HG02852 (cell line): ENCODE measurements at regions not wholly inside any gene's neighbourhood (a gene's known extent, or its start where the extent isn't known, plus 50 kb on each side); places are given as distances from the start of the nearest gene placed in this dataset.

Experiments
- ATAC-seq: cut with Tn5 transposase; IDR thresholded peaks from one replicate; pipeline ENCODE4 v1.9.1; 2021; ENCODE audit warnings: mild to moderate bottlenecking, moderate library complexity; ENCODE audit not compliant: unreplicated experiment

DNA sequence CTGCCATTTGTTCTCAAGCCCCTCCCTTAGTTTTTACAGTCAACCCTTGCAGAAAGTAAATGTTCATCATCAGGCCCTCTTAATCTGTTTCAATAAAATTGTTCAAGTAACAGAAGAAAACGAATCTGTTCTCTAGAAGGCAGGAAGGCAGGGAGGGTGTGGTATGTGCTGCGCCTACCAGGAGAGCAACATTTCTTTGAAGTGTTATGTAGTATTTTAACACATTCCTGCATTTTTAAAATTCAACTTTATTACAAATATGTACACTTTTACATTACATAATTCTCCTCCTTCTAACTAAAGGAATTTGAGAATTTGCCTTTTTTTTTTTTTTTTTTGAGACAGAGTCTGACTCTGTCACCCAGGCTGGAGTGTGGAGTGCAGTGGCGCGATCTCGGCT lies 657.8 kb downstream of the MCTP2 start:
- ATAC-seq = no peak

GRCh38 chr15:94893091-94893490 lies 661.7 kb downstream of the MCTP2 start:
- no peak for ATAC-seq

DNA sequence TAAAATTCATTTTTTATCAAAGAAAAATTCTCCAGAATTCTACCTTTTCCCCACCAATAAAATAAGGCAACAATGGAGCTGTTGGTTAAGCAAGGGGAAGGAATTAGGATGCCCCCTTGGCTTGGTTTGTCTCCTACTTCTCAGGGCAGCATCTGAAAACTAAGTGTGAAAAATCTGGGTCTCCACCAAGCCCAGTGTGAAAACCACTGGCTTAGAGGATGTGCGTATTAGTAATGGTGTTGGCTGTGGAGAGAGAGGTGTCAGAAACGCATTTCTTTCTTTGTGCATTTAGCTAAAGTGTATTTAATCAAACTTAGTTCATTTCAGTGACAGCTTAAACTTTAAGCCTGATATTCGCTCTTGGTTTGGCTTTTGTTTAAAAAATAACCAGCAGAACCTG lies 662.7 kb downstream of the MCTP2 start:
- no peak for ATAC-seq

- no peak for ATAC-seq
Measured at GRCh38 chr15:94909510-94909909, 678.1 kb downstream of the MCTP2 start.

GRCh38 chr15:94910166-94910565 lies 678.8 kb downstream of the MCTP2 start:
- ATAC-seq = no peak

- ATAC-seq = no peak
Measured at GRCh38 chr15:94912760-94913159, 681.4 kb downstream of the MCTP2 start.

DNA sequence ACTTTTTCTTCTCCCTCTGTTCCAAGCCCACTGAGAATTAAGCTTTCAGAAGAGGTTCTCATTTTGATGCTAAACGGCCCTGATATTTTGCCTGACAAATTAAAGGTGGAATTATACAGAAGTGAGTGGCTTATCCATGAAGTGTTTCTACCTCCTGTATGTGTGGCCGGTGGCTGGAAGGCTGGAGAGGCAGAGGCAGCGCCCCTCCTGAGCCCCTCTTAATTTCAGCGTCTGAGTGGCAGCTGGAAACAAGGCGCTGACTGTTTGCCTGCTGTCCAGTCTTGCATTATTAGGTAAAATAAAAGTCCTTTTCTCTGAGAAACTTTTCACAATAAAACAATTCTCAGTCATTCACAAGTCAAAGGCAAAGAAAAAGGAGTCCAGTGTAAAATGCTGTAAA lies 685.7 kb downstream of the MCTP2 start:
- ATAC-seq = no peak

GRCh38 chr15:94921936-94922335 lies 690.6 kb downstream of the MCTP2 start:
- no peak for ATAC-seq

DNA sequence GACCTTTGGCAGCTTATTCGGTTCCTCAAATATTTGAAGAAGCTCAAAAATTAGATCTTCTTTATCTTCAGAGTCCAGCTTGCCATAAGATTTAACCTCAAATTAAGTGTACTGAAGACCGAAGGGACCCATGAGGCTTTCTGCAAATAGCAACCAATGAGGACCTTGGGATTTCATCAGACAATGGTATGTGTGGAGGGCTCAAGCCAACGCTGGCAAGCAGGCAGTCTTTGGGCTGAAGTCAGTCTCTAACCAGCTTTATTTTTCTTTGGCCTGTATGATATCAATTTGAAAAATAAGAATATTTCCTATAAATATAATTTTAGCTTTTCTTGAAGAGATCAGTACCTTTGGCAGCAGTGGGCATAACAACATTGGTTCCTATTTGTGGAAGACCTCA lies 692.7 kb downstream of the MCTP2 start:
- no peak for ATAC-seq

DNA sequence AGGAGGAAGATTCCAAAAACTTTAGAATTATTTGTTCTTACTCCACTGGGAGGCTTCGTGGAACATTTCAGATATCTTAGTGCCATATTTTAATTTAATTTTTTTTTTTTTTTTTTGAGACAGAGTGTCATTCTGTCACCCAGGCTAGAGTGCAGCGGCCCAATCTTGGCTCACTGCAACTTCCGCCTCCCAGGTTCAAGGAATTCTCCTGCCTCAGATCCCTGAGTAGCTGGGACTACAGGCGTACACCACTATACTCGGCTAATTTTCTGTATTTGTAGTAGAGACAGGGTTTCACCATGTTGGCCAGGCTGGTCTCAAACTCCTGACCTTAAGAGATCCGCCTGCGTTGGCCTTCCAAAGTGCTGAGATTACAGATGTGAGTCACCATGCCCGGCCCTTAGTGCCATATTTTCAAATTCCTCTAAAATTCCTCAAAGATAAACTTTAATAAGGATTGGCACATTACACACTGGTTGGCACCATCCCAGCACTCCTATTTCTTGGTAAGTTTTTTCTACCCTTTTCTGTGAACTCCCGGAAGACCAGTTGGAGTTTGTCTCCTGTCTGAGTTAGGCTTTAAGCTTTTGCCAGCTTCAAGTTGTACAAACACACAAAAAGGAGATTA lies 693.7 kb downstream of the MCTP2 start:
- no peak for ATAC-seq

GRCh38 chr15:94925680-94926079 lies 694.3 kb downstream of the MCTP2 start:
- no peak for ATAC-seq

GRCh38 chr15:94927003-94927402 lies 695.6 kb downstream of the MCTP2 start:
- no peak for ATAC-seq

DNA sequence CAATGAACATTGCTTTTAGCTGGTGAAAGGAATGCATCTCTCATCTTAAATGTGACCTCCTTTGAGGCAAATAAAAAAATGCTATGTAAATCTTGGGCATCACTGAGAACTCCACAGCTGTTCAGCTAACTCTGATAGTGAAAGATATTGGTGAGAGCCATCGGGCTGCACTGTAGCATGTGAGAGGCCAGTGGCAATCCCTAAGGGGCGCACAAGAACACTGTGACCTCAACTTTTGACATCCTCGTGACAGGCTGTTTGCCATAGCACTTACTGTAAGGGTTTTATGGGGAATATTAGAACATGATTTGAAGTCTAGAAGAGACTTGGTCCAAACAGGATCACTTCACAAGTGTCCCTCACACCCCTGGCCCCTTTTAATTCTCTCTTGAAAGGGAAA lies 697.9 kb downstream of the MCTP2 start:
- ATAC-seq = no peak

GRCh38 chr15:94930441-94930840 lies 699.1 kb downstream of the MCTP2 start:
- no peak for ATAC-seq

- no peak for ATAC-seq
Measured at GRCh38 chr15:94930960-94931359, 699.6 kb downstream of the MCTP2 start.

- ATAC-seq = no peak
Measured at GRCh38 chr15:94934440-94934839, 703.1 kb downstream of the MCTP2 start.

- no peak for ATAC-seq
Measured at GRCh38 chr15:94937242-94937641, 705.9 kb downstream of the MCTP2 start.

DNA sequence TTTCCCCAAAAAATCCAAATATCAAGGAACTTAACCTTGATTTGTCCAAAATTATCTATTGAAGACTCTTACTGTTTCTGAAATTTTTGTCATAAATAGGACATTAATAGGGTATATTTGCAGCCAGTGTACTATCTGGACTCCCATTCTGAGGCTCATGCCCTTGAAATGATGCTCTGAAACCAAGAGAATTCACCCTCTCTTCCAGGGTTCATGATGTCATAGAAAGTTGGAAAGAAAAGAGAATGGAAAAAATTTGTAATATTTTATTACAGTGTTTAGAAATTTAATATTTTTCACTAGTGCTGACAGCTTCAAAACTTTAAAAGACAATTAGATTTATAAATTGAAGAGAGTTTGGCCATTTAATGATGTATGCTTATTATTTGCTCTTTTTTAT lies 712.5 kb downstream of the MCTP2 start:
- ATAC-seq = no peak

- no peak for ATAC-seq
Measured at GRCh38 chr15:94951538-94951937, 720.2 kb downstream of the MCTP2 start.

DNA sequence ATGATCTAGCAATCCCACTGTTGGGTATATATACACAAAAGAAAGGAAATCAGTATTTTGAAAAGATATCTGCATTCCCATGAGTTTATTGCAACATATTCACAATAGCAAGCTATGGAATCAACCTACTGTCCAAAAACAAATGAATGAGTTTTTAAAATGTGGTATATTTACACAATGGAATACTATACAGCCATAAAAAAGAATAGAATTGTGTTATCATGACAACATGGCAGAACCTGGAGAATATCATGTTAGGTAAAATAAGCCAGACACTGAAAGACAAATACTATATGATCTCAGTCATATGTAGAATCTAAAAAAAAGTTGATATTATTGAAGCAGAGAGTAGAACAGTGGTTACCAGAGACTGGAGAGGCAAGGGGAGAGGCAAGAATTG lies 732.6 kb downstream of the MCTP2 start:
- ATAC-seq = no peak

GRCh38 chr15:94965593-94965992 lies 734.2 kb downstream of the MCTP2 start:
- no peak for ATAC-seq

GRCh38 chr15:94968133-94968532 lies 736.8 kb downstream of the MCTP2 start:
- no peak for ATAC-seq

DNA sequence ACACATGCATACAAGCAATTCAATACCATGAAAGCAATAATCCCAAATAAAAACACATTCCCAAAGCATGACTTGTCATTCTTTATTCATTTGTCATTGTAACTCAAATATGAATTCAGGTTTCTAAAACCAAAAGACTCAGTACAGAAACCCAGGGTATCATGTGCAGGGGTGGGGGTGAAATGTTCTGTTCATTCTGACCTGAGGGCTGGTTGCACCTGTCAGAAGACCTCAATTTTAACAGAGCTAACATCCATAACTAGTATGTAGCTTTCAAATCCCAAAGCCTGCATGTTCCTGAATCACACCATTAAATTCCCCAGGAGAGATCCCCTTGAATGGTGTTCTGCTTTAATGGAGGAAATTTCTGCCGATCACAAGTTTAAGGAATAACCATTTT lies 738.7 kb downstream of the MCTP2 start:
- no peak for ATAC-seq
